A549 (cell line): ENCODE measurements at regions not wholly inside any gene's neighbourhood (a gene's known extent, or its start where the extent isn't known, plus 50 kb on each side); places are given as distances from the start of the nearest gene placed in this dataset.
"Not testable (repeated sequence)": the region's sequence is repeated elsewhere in the genome, so short reads cannot be mapped to it uniquely, and the experiment has no call there.

Experiments
- ATAC-seq, 2 experiments: fragments of 200-7000 bp in 1 of 2; fragments of >200 bp in 1 of 2; cut with Nextera tagmentation in 1 of 2; cut with Tn5 transposase in 1 of 2; 3 replicates each; pipeline versions ENCODE4 v1.8.0 to v1.9.1; 2018 to 2020; ENCODE audit warnings: mild to moderate bottlenecking in 1 of 2, moderate library complexity in 1 of 2
- CTCF ChIA-PET: fragments of 300-600 bp; sonication (Branson Sonifier 250); formaldehyde crosslinking; extraction: SDS; loops from one replicate; lab custom pipeline; 2021; ENCODE audit warnings: antibody characterized with exemption, inconsistent platforms; lab: Yijun Ruan, JAX
- POLR2A ChIA-PET: fragments of 350-600 bp; formaldehyde crosslinking; extraction: SDS; loops from one replicate; lab custom pipeline; 2021; ENCODE audit warnings: antibody characterized with exemption, inconsistent platforms; lab: Yijun Ruan, JAX
- DNase-seq, 2 experiments: peaks; one replicate each; pipeline versions ENCODE4 v3.0.0 to v3.0.0-alpha.2; 2011 to 2016; ENCODE audit warnings: low read depth in 1 of 2, low spot score in 1 of 2
- FAIRE-seq: peaks from 2 replicates; lab custom pipeline; 2011; peaks lifted over from hg19 to GRCh38; lab: Jason Lieb, UNC
- H3K27ac ChIP-seq, 2 experiments: fragments of >200 bp; sonication (Bioruptor Twin); formaldehyde crosslinking; 3 replicates each; pipeline ENCODE4 v1.5.1; 2016 to 2017
- H3K4me1 ChIP-seq: fragments of >200 bp; sonication (Bioruptor Twin); formaldehyde crosslinking; 3 replicates; pipeline ENCODE4 v1.6.1; 2016
- H3K4me2 ChIP-seq: fragments of >200 bp; sonication (Bioruptor Twin); formaldehyde crosslinking; 3 replicates; pipeline ENCODE4 v1.6.1; 2016
- H3K4me3 ChIP-seq: fragments of >200 bp; sonication (Bioruptor Twin); formaldehyde crosslinking; 3 replicates; pipeline ENCODE4 v1.5.1; 2016
- H3K9me3 ChIP-seq: fragments of >200 bp; sonication (Bioruptor Twin); formaldehyde crosslinking; 3 replicates; pipeline ENCODE4 v1.6.1; 2016
- BHLHE40 ChIP-seq: IDR thresholded peaks from 2 replicates; pipeline ENCODE4 v1.6.1; 2012; ENCODE audit warnings: low read depth, low read length, inconsistent platforms
- CBX8 ChIP-seq: fragments of 200-600 bp; sonication (generic); IDR thresholded peaks from 2 replicates; pipeline ENCODE4 v1.6.1; 2016
- CEBPB ChIP-seq, 2 experiments: fragments of >200 bp in 1 of 2; sonication (Bioruptor Twin) in 1 of 2; formaldehyde crosslinking in 1 of 2; IDR thresholded peaks; 2 replicates each; pipeline ENCODE4 v1.6.1; 2012 to 2016
- E2F6 ChIP-seq: IDR thresholded peaks from 2 replicates; pipeline ENCODE4 v1.6.1; 2012; ENCODE audit warnings: low read depth, borderline replicate concordance
- EHMT2 ChIP-seq: fragments of 200-600 bp; sonication (generic); IDR thresholded peaks from 2 replicates; pipeline ENCODE4 v1.6.1; 2016; ENCODE audit warnings: antibody characterized with exemption, low read depth, mild to moderate bottlenecking, moderate library complexity
- ELK1 ChIP-seq: fragments of 150-350 bp; IDR thresholded peaks from 2 replicates; pipeline ENCODE4 v1.6.1; 2014; ENCODE audit warnings: low read depth, mild to moderate bottlenecking, low read length
- HMGXB4 ChIP-seq: fragments of 250-450 bp; sonication (Bioruptor Pico); IDR thresholded peaks from 2 replicates; pipeline ENCODE4 v1.5.0; 2021; ENCODE audit warnings: mild to moderate bottlenecking, moderate library complexity, borderline replicate concordance
- KDM1A ChIP-seq: fragments of 200-600 bp; sonication (generic); IDR thresholded peaks from 2 replicates; pipeline ENCODE4 v1.6.1; 2016; ENCODE audit warnings: low read depth, mild to moderate bottlenecking
- MAFK ChIP-seq: fragments of 450-650 bp; IDR thresholded peaks from 2 replicates; pipeline ENCODE4 v1.6.1; 2014; ENCODE audit not compliant: partially characterized antibody
- MYC ChIP-seq: IDR thresholded peaks from 2 replicates; pipeline ENCODE4 v1.6.1; 2012; ENCODE audit warnings: mild to moderate bottlenecking, inconsistent platforms, low read length, improper control_type of control experiment, borderline replicate concordance
- NPAS2 ChIP-seq: fragments of 250-450 bp; sonication (Bioruptor Pico); IDR thresholded peaks from 2 replicates; pipeline ENCODE4 v1.8.0; 2022; ENCODE audit warnings: mild to moderate bottlenecking, moderate library complexity, borderline replicate concordance
- PHF8 ChIP-seq: fragments of 200-600 bp; sonication (generic); IDR thresholded peaks from 2 replicates; pipeline ENCODE4 v1.6.1; 2016; ENCODE audit warnings: low read depth, mild to moderate bottlenecking, antibody characterized with exemption, moderate library complexity, borderline replicate concordance
- RAD21 ChIP-seq, 2 experiments: fragments of >200 bp in 1 of 2; sonication (Bioruptor Twin) in 1 of 2; formaldehyde crosslinking in 1 of 2; IDR thresholded peaks in 1 of 2; conservative IDR thresholded peaks in 1 of 2; 2 replicates in 1 of 2; 3 replicates in 1 of 2; pipeline ENCODE4 v1.6.1; 2012 to 2018; ENCODE audit warnings: inconsistent platforms in 1 of 2
- RCOR1 ChIP-seq: fragments of 150-350 bp; IDR thresholded peaks from 2 replicates; pipeline ENCODE4 v1.6.1; 2014; ENCODE audit warnings: antibody characterized with exemption, low read length, low read depth
- TP53 ChIP-seq: fragments of 250-450 bp; sonication (Bioruptor Pico); IDR thresholded peaks from 2 replicates; pipeline ENCODE4 v1.5.0; 2021; ENCODE audit warnings: mild to moderate bottlenecking, moderate library complexity
- WGBS: methylation state at CpG from one replicate; pipeline ENCODE4 v1.1.6; 2017; ENCODE audit errors: missing lambda C conversion rate; 5-methylcytosine and 5-hydroxymethylcytosine counted together
- TF ChIP-seq, protein P1 (sequence below): fragments of >200 bp; sonication (Bioruptor Twin); formaldehyde crosslinking; IDR thresholded peaks from 3 replicates; pipeline ENCODE4 v1.6.1; 2016

DNA sequence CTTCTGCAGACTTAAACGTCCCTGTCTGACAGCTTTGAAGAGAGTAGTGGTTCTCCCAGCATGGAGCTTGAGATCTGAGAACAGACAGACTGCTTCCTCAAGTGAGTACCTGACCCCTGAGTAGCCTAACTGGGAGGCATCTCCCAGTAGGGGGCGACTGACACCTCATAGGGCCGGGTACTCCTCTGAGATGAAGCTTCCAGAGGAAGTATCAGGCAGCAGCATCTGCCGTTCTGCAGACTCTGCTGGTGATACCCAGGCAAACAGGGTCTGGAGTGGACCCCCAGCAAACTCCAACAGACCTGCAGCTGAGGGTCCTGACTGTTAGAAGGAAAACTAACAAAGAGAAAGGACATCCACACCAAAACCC, 174.4 kb downstream of the LRRC70 start:
- ATAC-seq (peak in 1 of 2 experiments; percentile 42; a peak in 2 of 6 replicates), DNase-seq (peak in 1 of 2 experiments; percentile 38)
- FAIRE-seq, POLR2A ChIA-PET, H3K9me3 ChIP-seq, H3K4me1 ChIP-seq: not testable (repeated sequence)
- WGBS, result 0% methylated on average over 2 of the region's 4 CpGs
- Histone ChIP-seq H3K4me2 (peak overlapping the region; percentile 68), H3K27ac (peak overlapping the region in 1 of 2 experiments; percentile 91; a peak in 4 of 6 replicates), H3K4me3 (peak overlapping the region; percentile 65)
- TF ChIP-seq RAD21 (conservative IDR thresholded peaks at IDR 0.05 in 1 of 2, IDR thresholded peaks at IDR 0.05 in 1 of 2), result peak in 1 of 2 experiments; percentile 19; a peak in 1 of 5 replicates
- CTCF ChIA-PET, result interaction anchor here (1.0 to 2.2 kb wide), 5 partner anchors 15 to 293 kb away, joined by 3 to 5 read pairs (median 4); no protein-coding TSS in a partner anchor

DNA sequence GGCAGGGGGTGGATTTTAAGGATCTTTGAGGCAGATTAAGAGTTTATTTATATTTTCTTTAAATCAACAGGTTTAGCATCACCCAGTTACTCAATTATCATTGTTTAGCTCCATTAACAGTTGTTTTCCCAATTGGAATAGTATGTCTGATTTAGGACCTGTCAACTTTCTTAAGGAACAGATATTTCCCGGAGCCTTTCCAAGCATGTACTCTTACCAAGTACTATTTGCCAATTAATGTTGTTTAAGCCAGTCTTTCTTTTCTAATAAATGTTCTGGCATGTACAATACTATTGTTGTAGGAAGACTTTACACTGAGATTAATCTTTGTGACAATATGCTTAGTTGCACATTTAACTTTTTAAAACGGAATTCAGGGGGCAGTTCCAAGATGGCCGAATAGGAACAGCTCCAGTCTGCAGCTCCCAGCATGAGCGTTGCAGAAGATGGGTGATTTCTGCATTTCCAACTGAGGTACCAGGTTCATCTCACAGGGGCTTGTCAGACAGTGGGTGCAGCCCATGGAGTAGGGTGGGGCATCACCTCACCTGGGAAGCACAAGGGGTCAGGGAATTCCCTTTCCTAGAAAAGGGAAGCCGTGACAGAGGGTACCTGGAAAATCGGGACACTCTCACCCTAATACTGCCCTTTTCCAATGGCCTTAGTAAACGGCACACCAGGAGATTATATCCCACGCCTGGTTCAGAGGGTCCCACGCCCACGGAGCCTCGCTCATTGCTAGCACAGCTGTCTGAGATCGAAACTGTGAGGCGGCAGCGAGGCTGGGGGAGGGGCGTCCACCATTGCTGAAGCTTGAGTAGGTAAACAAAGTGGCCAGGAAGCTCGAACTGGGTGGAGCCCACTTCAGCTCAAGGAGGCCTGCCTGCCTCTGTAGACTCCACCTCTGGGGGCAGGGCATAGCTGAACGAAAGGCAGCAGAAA, 173.7 kb downstream of the LRRC70 start:
- POLR2A ChIA-PET, H3K4me1 ChIP-seq, FAIRE-seq, H3K9me3 ChIP-seq: not testable (repeated sequence)
- ATAC-seq (peak; percentile 62 to 73; a peak in 4 of 6 replicates), DNase-seq (peak; percentile 23 to 28)
- 6% methylated on average over 8 of the region's 17 CpGs for WGBS
- Histone ChIP-seq H3K4me3 (peak overlapping the region; percentile 65), H3K27ac (peak overlapping the region; percentile 81 to 91), H3K4me2 (peak overlapping the region; percentile 68)
- CTCF ChIA-PET, result interaction anchor here (1.0 to 2.2 kb wide), 5 partner anchors 15 to 292 kb away, joined by 3 to 5 read pairs (median 4); no protein-coding TSS in a partner anchor
- 0 out of 2 replicates have a peak, but pooled peaks have one; percentile 35 for TF ChIP-seq PHF8
- TF ChIP-seq MAFK, result peak; percentile 83

DNA sequence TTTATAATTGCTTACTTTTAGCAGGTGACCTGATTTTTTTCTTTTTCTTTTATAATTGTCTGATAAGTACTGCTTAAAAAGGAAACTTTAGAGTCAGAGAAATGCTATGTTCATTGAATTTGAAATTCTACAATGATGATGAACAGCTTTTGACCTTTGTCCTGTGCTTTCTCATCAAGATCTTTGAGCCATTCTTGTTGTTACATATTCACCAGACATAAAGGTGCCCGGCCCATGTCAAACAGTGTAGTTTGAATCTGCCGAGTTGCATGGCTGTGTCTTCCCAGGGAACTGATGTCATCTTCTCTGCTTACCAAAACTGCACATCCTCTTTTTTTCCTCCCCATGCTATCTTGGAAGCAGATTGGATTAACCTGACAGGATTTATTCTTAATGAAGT, 163.6 kb downstream of the LRRC70 start:
- Histone ChIP-seq H3K9me3 (no peaks in the 10 kb centered on the region), H3K27ac (peak overlapping the region; percentile 11 to 29; a peak in 3 of 6 replicates)
- peak; percentile 80 to 86 for ATAC-seq
- TF ChIP-seq ELK1 (no peak), CBX8 (no peak), TP53 (CRISPR knock-in tag) (no peak), CEBPB (IDR thresholded peaks at IDR 0.05) (no peak)
- TF ChIP-seq, protein P1, sequence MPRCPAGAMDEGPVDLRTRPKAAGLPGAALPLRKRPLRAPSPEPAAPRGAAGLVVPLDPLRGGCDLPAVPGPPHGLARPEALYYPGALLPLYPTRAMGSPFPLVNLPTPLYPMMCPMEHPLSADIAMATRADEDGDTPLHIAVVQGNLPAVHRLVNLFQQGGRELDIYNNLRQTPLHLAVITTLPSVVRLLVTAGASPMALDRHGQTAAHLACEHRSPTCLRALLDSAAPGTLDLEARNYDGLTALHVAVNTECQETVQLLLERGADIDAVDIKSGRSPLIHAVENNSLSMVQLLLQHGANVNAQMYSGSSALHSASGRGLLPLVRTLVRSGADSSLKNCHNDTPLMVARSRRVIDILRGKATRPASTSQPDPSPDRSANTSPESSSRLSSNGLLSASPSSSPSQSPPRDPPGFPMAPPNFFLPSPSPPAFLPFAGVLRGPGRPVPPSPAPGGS, result no peak
- TF ChIP-seq, all 56 proteins: peak for 0
- FAIRE-seq, result peak; percentile 51
- peak in 1 of 2 experiments; percentile 55 for DNase-seq
- H3K4me2 ChIP-seq, result peak overlapping the region; percentile 45
- CTCF ChIA-PET, result interaction anchor here (0.6 to 0.9 kb wide), 2 partner anchors 14 to 174 kb away, joined by 3 read pairs; no protein-coding TSS in a partner anchor
- H3K4me1 ChIP-seq, result peaks cover 22% of the 10 kb centered on the region
- 0% methylated on average over 2 of the region's 2 CpGs for WGBS
- POLR2A ChIA-PET, result no interaction called here
- H3K4me3 ChIP-seq, result no peak overlapping the region

DNA sequence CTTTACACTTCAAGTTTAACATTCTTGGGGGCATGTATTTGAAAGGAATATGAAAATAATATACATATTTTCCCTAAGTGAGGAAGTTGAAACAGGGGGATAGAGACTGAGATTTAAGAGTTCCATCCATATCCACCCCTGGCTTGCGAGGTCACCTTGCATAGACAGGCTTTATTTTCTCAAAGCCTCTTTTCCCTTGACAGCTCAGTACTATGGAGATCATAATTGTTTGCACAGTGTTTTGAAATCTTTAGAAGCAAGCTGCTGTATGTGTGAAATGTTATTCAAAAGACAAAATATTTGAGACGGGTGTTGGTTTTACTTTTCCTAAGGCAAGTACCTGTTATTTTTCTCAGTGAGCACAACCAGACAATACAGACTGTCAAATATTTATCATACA, 163.1 kb downstream of the LRRC70 start:
- WGBS, result 45% methylated on average over 2 of the region's 2 CpGs
- no peak for TF ChIP-seq E2F6
- TF ChIP-seq MYC, result no peak
- TF ChIP-seq KDM1A, result no peak
- no peak for TF ChIP-seq HMGXB4 (CRISPR knock-in tag)
- TF ChIP-seq EHMT2, result no peak
- no peak for TF ChIP-seq BHLHE40
- TF ChIP-seq NPAS2 (CRISPR knock-in tag), result no peak
- TF ChIP-seq MAFK, result no peak
- no peak for TF ChIP-seq RCOR1
- ChIA-PET CTCF (no interaction called here), POLR2A (no interaction called here)
- Histone ChIP-seq H3K4me3 (no peak overlapping the region), H3K4me2 (peak overlapping the region; percentile 45), H3K9me3 (no peaks in the 10 kb centered on the region), H3K27ac (peak overlapping the region; percentile 3 to 34; a peak in 1 of 6 replicates), H3K4me1 (peaks cover 22% of the 10 kb centered on the region)
- FAIRE-seq (no peak), DNase-seq (no peak), ATAC-seq (peak; percentile 42 to 48; a peak in 2 of 6 replicates)
